ENCODE measurements at regions not wholly inside any gene's neighbourhood (a gene's known extent, or its start where the extent isn't known, plus 50 kb on each side); places are given as distances from the start of the nearest gene placed in this dataset.

- no peak for DNase-seq
- no peaks in the 10 kb centered on the region for H3K36me3 ChIP-seq (ENCODE audit: control insufficient read depth, insufficient read depth, low read length)
These were observed 362.3 kb upstream of the RGMA start for GRCh38 chr15:93451265-93451664.

GRCh38 chr15:93449798-93450197 is 360.8 kb upstream of the RGMA start:
- no peaks in the 10 kb centered on the region for H3K36me3 ChIP-seq (ENCODE audit: control insufficient read depth, insufficient read depth, low read length)
- H3K27ac ChIP-seq (ENCODE audit: low read length) = no peak overlapping the region
- H3K4me1 ChIP-seq (ENCODE audit: control insufficient read depth, insufficient read depth, low read length) = peaks cover 2% of the 10 kb centered on the region
- no peaks in the 10 kb centered on the region for H3K9me3 ChIP-seq (replicated peaks; ENCODE audit: control insufficient read depth, low read depth, low read length)
- H3K27me3 ChIP-seq (ENCODE audit: control insufficient read depth, insufficient read depth, low read length) = no peaks in the 10 kb centered on the region
- no peak for DNase-seq
- no peak overlapping the region for H3K4me3 ChIP-seq (ENCODE audit: low read length)
- 20% methylated on average over 1 of the region's 2 CpGs for WGBS (ENCODE audit: insufficient coverage)

More at GRCh38 chr15:93451265-93451664, 362.3 kb upstream of the RGMA start:
- no peak overlapping the region for H3K4me3 ChIP-seq (ENCODE audit: low read length)
- WGBS (ENCODE audit: insufficient coverage) = 80% methylated on average over 4 of the region's 6 CpGs
- H3K27ac ChIP-seq (ENCODE audit: low read length) = no peak overlapping the region
- H3K4me1 ChIP-seq (ENCODE audit: control insufficient read depth, insufficient read depth, low read length) = peaks cover 2% of the 10 kb centered on the region
- H3K27me3 ChIP-seq (ENCODE audit: control insufficient read depth, insufficient read depth, low read length) = no peaks in the 10 kb centered on the region
- H3K9me3 ChIP-seq (replicated peaks; ENCODE audit: control insufficient read depth, low read depth, low read length) = no peaks in the 10 kb centered on the region

GRCh38 chr15:93438310-93438709 is 349.3 kb upstream of the RGMA start:
- Histone ChIP-seq H3K4me1 (ENCODE audit: control insufficient read depth, insufficient read depth, low read length) (no peaks in the 10 kb centered on the region), H3K27me3 (ENCODE audit: control insufficient read depth, insufficient read depth, low read length) (no peaks in the 10 kb centered on the region), H3K9me3 (replicated peaks; ENCODE audit: control insufficient read depth, low read depth, low read length) (no peaks in the 10 kb centered on the region), H3K36me3 (ENCODE audit: control insufficient read depth, insufficient read depth, low read length) (no peaks in the 10 kb centered on the region), H3K4me3 (ENCODE audit: low read length) (no peak overlapping the region), H3K27ac (ENCODE audit: low read length) (no peak overlapping the region)
- DNase-seq = no peak
- 60% methylated on average over 2 of the region's 4 CpGs for WGBS (ENCODE audit: insufficient coverage)

- no peaks in the 10 kb centered on the region for H3K36me3 ChIP-seq (ENCODE audit: control insufficient read depth, insufficient read depth, low read length)
- DNase-seq = no peak
- H3K9me3 ChIP-seq (replicated peaks; ENCODE audit: control insufficient read depth, low read depth, low read length) = peaks cover 2% of the 10 kb centered on the region
- no peak overlapping the region for H3K4me3 ChIP-seq (ENCODE audit: low read length)
- no peak overlapping the region for H3K27ac ChIP-seq (ENCODE audit: low read length)
- no peaks in the 10 kb centered on the region for H3K27me3 ChIP-seq (ENCODE audit: control insufficient read depth, insufficient read depth, low read length)
- WGBS (ENCODE audit: insufficient coverage) = 93% methylated on average over 18 of the region's 28 CpGs
- peaks cover 5% of the 10 kb centered on the region for H3K4me1 ChIP-seq (ENCODE audit: control insufficient read depth, insufficient read depth, low read length)
These were observed 343.5 kb upstream of the RGMA start for GRCh38 chr15:93432474-93432873.

- no peak for DNase-seq
These were observed 339.9 kb upstream of the RGMA start for GRCh38 chr15:93428807-93429351.

GRCh38 chr15:93428150-93428549 is 339.1 kb upstream of the RGMA start:
- WGBS (ENCODE audit: insufficient coverage) = 36% methylated on average over 3 of the region's 3 CpGs
- Histone ChIP-seq H3K27ac (ENCODE audit: low read length) (no peak overlapping the region), H3K4me3 (ENCODE audit: low read length) (no peak overlapping the region), H3K36me3 (ENCODE audit: control insufficient read depth, insufficient read depth, low read length) (no peaks in the 10 kb centered on the region), H3K4me1 (ENCODE audit: control insufficient read depth, insufficient read depth, low read length) (peaks cover 5% of the 10 kb centered on the region), H3K27me3 (ENCODE audit: control insufficient read depth, insufficient read depth, low read length) (no peaks in the 10 kb centered on the region), H3K9me3 (replicated peaks; ENCODE audit: control insufficient read depth, low read depth, low read length) (peaks cover 2% of the 10 kb centered on the region)
- DNase-seq = peak; percentile 36

More at GRCh38 chr15:93428807-93429351, 339.9 kb upstream of the RGMA start:
- H3K27me3 ChIP-seq (ENCODE audit: control insufficient read depth, insufficient read depth, low read length) = no peaks in the 10 kb centered on the region
- H3K9me3 ChIP-seq (replicated peaks; ENCODE audit: control insufficient read depth, low read depth, low read length) = peaks cover 2% of the 10 kb centered on the region
- H3K36me3 ChIP-seq (ENCODE audit: control insufficient read depth, insufficient read depth, low read length) = no peaks in the 10 kb centered on the region
- no peak overlapping the region for H3K27ac ChIP-seq (ENCODE audit: low read length)
- H3K4me1 ChIP-seq (ENCODE audit: control insufficient read depth, insufficient read depth, low read length) = peaks cover 5% of the 10 kb centered on the region
- 86% methylated on average over 2 of the region's 2 CpGs for WGBS (ENCODE audit: insufficient coverage)
- no peak overlapping the region for H3K4me3 ChIP-seq (ENCODE audit: low read length)

GRCh38 chr15:93424131-93424530 is 335.1 kb upstream of the RGMA start:
- 87% methylated on average over 8 of the region's 9 CpGs for WGBS (ENCODE audit: insufficient coverage)
- Histone ChIP-seq H3K4me3 (ENCODE audit: low read length) (no peak overlapping the region), H3K27me3 (ENCODE audit: control insufficient read depth, insufficient read depth, low read length) (no peaks in the 10 kb centered on the region), H3K36me3 (ENCODE audit: control insufficient read depth, insufficient read depth, low read length) (no peaks in the 10 kb centered on the region), H3K4me1 (ENCODE audit: control insufficient read depth, insufficient read depth, low read length) (peaks cover 5% of the 10 kb centered on the region), H3K9me3 (replicated peaks; ENCODE audit: control insufficient read depth, low read depth, low read length) (no peaks in the 10 kb centered on the region), H3K27ac (ENCODE audit: low read length) (no peak overlapping the region)
- no peak for DNase-seq

- no peaks in the 10 kb centered on the region for H3K9me3 ChIP-seq (replicated peaks; ENCODE audit: control insufficient read depth, low read depth, low read length)
- H3K4me1 ChIP-seq (ENCODE audit: control insufficient read depth, insufficient read depth, low read length) = peaks cover 9% of the 10 kb centered on the region
- no peak for DNase-seq
- no peak overlapping the region for H3K4me3 ChIP-seq (ENCODE audit: low read length)
- no peak overlapping the region for H3K27ac ChIP-seq (ENCODE audit: low read length)
- WGBS (ENCODE audit: insufficient coverage) = 88% methylated on average over 4 of the region's 5 CpGs
- no peaks in the 10 kb centered on the region for H3K27me3 ChIP-seq (ENCODE audit: control insufficient read depth, insufficient read depth, low read length)
- no peaks in the 10 kb centered on the region for H3K36me3 ChIP-seq (ENCODE audit: control insufficient read depth, insufficient read depth, low read length)
These were observed 333.5 kb upstream of the RGMA start for GRCh38 chr15:93422476-93422875.

- Histone ChIP-seq H3K4me3 (ENCODE audit: low read length) (no peak overlapping the region), H3K36me3 (ENCODE audit: control insufficient read depth, insufficient read depth, low read length) (no peaks in the 10 kb centered on the region)
- DNase-seq = no peak
These were observed 331.5 kb upstream of the RGMA start for GRCh38 chr15:93420477-93420876.

GRCh38 chr15:93420050-93420452 is 331.0 kb upstream of the RGMA start:
- peaks cover 24% of the 10 kb centered on the region for H3K4me1 ChIP-seq (ENCODE audit: control insufficient read depth, insufficient read depth, low read length)
- no peaks in the 10 kb centered on the region for H3K36me3 ChIP-seq (ENCODE audit: control insufficient read depth, insufficient read depth, low read length)
- no peaks in the 10 kb centered on the region for H3K9me3 ChIP-seq (replicated peaks; ENCODE audit: control insufficient read depth, low read depth, low read length)
- no peaks in the 10 kb centered on the region for H3K27me3 ChIP-seq (ENCODE audit: control insufficient read depth, insufficient read depth, low read length)
- no CpG with 5 or more reads among the region's 1 CpG for WGBS (ENCODE audit: insufficient coverage)
- no peak for DNase-seq
- H3K4me3 ChIP-seq (ENCODE audit: low read length) = no peak overlapping the region
- H3K27ac ChIP-seq (ENCODE audit: low read length) = no peak overlapping the region

More at GRCh38 chr15:93420477-93420876, 331.5 kb upstream of the RGMA start:
- Histone ChIP-seq H3K9me3 (replicated peaks; ENCODE audit: control insufficient read depth, low read depth, low read length) (no peaks in the 10 kb centered on the region), H3K4me1 (ENCODE audit: control insufficient read depth, insufficient read depth, low read length) (peaks cover 19% of the 10 kb centered on the region), H3K27ac (ENCODE audit: low read length) (no peak overlapping the region), H3K27me3 (ENCODE audit: control insufficient read depth, insufficient read depth, low read length) (no peaks in the 10 kb centered on the region)
- 89% methylated on average over 2 of the region's 7 CpGs for WGBS (ENCODE audit: insufficient coverage)

- H3K4me1 ChIP-seq (ENCODE audit: control insufficient read depth, insufficient read depth, low read length) = peaks cover 24% of the 10 kb centered on the region
- H3K4me3 ChIP-seq (ENCODE audit: low read length) = no peak overlapping the region
- H3K27me3 ChIP-seq (ENCODE audit: control insufficient read depth, insufficient read depth, low read length) = no peaks in the 10 kb centered on the region
- no peaks in the 10 kb centered on the region for H3K36me3 ChIP-seq (ENCODE audit: control insufficient read depth, insufficient read depth, low read length)
- no peak for DNase-seq
- no CpG with 5 or more reads among the region's 6 CpGs for WGBS (ENCODE audit: insufficient coverage)
- H3K9me3 ChIP-seq (replicated peaks; ENCODE audit: control insufficient read depth, low read depth, low read length) = no peaks in the 10 kb centered on the region
- no peak overlapping the region for H3K27ac ChIP-seq (ENCODE audit: low read length)
These were observed 329.6 kb upstream of the RGMA start for GRCh38 chr15:93418566-93418965.

All from muscle of leg (tissue), 3 donors.